GM23248 (cell line): ENCODE measurements at regions not wholly inside any gene's neighbourhood (a gene's known extent, or its start where the extent isn't known, plus 50 kb on each side); places are given as distances from the start of the nearest gene placed in this dataset.

Source experiments
- DNase-seq: peaks from one replicate; pipeline ENCODE4 v3.0.0-alpha.2; 2015
- H2AFZ ChIP-seq: fragments of 200-600 bp; sonication (generic); 2 replicates; pipeline ENCODE4 v1.6.1; 2016; ENCODE audit warnings: antibody characterized with exemption
- H3F3A ChIP-seq: fragments of 200-600 bp; sonication (generic); 2 replicates; pipeline ENCODE4 v1.6.1; 2016; ENCODE audit warnings: mild to moderate bottlenecking, antibody characterized with exemption, mixed run types; ENCODE audit not compliant: insufficient read depth
- H3K27ac ChIP-seq: fragments of 200-600 bp; sonication (generic); 2 replicates; pipeline ENCODE4 v1.5.1; 2016; ENCODE audit warnings: mild to moderate bottlenecking
- H3K27me3 ChIP-seq: fragments of 200-600 bp; sonication (generic); replicated peaks from 2 replicates; pipeline ENCODE4 v1.6.1; 2016; ENCODE audit warnings: mild to moderate bottlenecking; ENCODE audit not compliant: insufficient read depth
- H3K36me3 ChIP-seq: fragments of 200-600 bp; sonication (generic); 2 replicates; pipeline ENCODE4 v1.6.1; 2016; ENCODE audit warnings: low read depth, mild to moderate bottlenecking
- H3K4me1 ChIP-seq: fragments of 200-600 bp; sonication (generic); 2 replicates; pipeline ENCODE4 v1.6.1; 2016; ENCODE audit warnings: mild to moderate bottlenecking; ENCODE audit not compliant: insufficient read depth
- H3K4me2 ChIP-seq: fragments of 200-600 bp; sonication (generic); one replicate; pipeline ENCODE4 v1.6.1; 2016; ENCODE audit warnings: mild to moderate bottlenecking; ENCODE audit not compliant: unreplicated experiment
- H3K4me3 ChIP-seq: fragments of 200-600 bp; sonication (generic); 2 replicates; pipeline ENCODE4 v1.5.1; 2016; ENCODE audit warnings: mild to moderate bottlenecking
- H3K79me2 ChIP-seq: fragments of 200-600 bp; sonication (generic); 2 replicates; pipeline ENCODE4 v1.6.1; 2016; ENCODE audit warnings: mild to moderate bottlenecking; ENCODE audit not compliant: insufficient read depth
- H3K9ac ChIP-seq: fragments of 200-600 bp; sonication (generic); 2 replicates; pipeline ENCODE4 v1.6.1; 2016; ENCODE audit warnings: mild to moderate bottlenecking
- H3K9me2 ChIP-seq: fragments of 200-600 bp; sonication (generic); 2 replicates; pipeline ENCODE4 v1.6.1; 2016; ENCODE audit warnings: mixed run types, mild to moderate bottlenecking, moderate library complexity; ENCODE audit not compliant: insufficient read depth
- H3K9me3 ChIP-seq: fragments of 200-600 bp; sonication (generic); one replicate; pipeline ENCODE4 v1.6.1; 2017; ENCODE audit warnings: low read depth
- H4K20me1 ChIP-seq: fragments of 200-600 bp; sonication (generic); 2 replicates; pipeline ENCODE4 v1.6.0; 2016; ENCODE audit not compliant: insufficient read depth
- EZH2 ChIP-seq: fragments of 200-600 bp; sonication (generic); IDR thresholded peaks from 2 replicates; pipeline ENCODE4 v1.6.1; 2018; ENCODE audit warnings: antibody characterized with exemption, mild to moderate bottlenecking; ENCODE audit not compliant: insufficient read depth, poor library complexity, severe bottlenecking
- EZH2phosphoT487 ChIP-seq: fragments of 200-600 bp; sonication (generic); IDR thresholded peaks from 2 replicates; pipeline ENCODE4 v1.6.1; 2018; ENCODE audit warnings: antibody characterized with exemption, moderate library complexity, mild to moderate bottlenecking, low read depth; ENCODE audit not compliant: insufficient read depth
- WGBS, 2 experiments: methylation state at CpG; one replicate each; pipeline ENCODE4 v1.1.6; 2015 to 2017; ENCODE audit warnings: low lambda C conversion rate in 2 of 2, low coverage in 1 of 2; ENCODE audit errors: missing lambda C conversion rate in 2 of 2; 5-methylcytosine and 5-hydroxymethylcytosine counted together
- in situ Hi-C: fragments of 300-500 bp; cut with MboI; formaldehyde crosslinking; loops from 2 replicates; pipeline ENCODE4 v1.15.0; 2020

DNA sequence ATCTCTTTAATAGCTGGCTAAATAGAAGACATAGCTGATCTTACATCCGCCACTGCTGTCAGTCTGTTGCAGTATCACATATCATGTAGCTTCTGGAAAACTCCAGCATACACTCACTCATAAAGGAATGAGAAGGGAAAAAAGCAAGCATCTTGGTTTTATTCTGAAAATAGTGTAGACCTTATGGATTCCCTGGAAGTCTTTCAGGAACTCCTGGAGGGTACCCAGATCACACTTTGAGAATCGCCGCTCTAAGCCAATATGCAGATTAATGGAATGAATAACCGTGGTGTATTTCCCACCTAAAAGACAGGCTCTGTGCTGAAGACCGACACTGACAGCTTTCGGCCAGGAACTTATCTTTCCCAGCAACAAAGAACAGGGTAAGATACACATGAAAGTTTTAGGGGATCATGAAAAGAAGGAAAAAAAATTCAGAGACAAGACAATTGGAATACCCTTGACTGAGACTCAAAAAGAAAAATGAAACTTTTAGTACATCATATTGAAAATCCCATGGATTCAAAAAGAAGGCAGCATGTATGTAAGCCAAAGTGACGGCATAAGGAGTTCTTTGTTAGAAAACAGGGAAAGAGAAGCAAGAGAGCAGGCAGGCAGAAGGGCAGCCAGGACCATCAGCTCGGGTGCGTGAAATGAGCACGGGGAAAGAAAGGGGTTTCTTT lies 56.4 kb upstream of the SEC11C start:
- H3K79me2 ChIP-seq = no peaks in the 10 kb centered on the region
- H4K20me1 ChIP-seq = no peaks in the 10 kb centered on the region
- no peak overlapping the region for H3K4me3 ChIP-seq
- no peak overlapping the region for H3K9ac ChIP-seq
- H3K9me3 ChIP-seq = no peaks in the 10 kb centered on the region
- H3K9me2 ChIP-seq = no peaks in the 10 kb centered on the region
- no peaks in the 10 kb centered on the region for H3F3A ChIP-seq
- in situ Hi-C loops = no loop called here
- no peak overlapping the region for H3K27ac ChIP-seq
- 60 to 70% methylated on average over 10 of the region's 10 CpGs for WGBS, 2 experiments
- H3K27me3 ChIP-seq = peaks cover 20% of the 10 kb centered on the region; the same call in 1 of the 2 replicates
- H2AFZ ChIP-seq = no peak overlapping the region
- peaks cover 12% of the 10 kb centered on the region; the same call in 1 of the 2 replicates for H3K4me1 ChIP-seq
- no peak overlapping the region for H3K4me2 ChIP-seq
- no peaks in the 10 kb centered on the region for H3K36me3 ChIP-seq
- TF ChIP-seq EZH2 (no peak), EZH2phosphoT487 (no peak)
- DNase-seq = no peak

DNA sequence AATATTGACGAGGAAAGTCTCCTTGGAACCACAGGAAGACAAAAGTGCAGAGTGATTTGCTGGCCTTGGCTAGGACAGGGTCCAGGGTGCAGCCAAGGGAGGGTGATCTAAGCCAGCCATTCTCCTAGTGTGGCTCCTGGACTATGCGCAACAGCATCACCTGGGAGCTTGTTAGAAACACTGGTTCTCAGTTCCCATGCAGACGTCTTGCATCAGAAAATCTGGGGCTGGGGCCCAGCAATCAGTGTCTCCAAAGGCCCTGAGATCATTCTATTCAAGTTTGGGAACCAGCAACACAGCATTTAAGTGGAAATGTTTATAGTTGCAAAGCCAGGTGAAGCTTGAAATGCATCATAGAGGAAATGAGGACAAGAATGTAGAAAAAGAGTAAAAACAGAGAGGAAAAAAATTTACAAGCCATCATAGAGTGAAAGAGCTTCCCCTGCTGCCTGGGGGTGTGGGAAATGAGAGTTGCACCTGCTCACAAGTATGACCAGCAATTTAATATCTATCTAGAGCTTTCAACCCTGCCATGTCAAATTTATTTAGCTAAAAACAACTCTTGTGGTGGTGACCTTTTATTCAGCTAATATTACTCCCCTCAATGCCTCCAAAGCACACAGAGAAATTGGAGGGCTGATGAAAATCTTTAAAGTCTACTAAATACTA lies 54.4 kb upstream of the SEC11C start:
- Histone ChIP-seq H3K4me1 (peaks cover 12% of the 10 kb centered on the region; the same call in 1 of the 2 replicates), H3K27ac (no peak overlapping the region), H3F3A (no peaks in the 10 kb centered on the region), H3K9me2 (no peaks in the 10 kb centered on the region), H3K79me2 (no peaks in the 10 kb centered on the region), H3K36me3 (no peaks in the 10 kb centered on the region), H4K20me1 (no peaks in the 10 kb centered on the region), H3K27me3 (peaks cover 12% of the 10 kb centered on the region), H2AFZ (no peak overlapping the region), H3K9ac (no peak overlapping the region), H3K4me3 (no peak overlapping the region), H3K4me2 (no peak overlapping the region), H3K9me3 (no peaks in the 10 kb centered on the region)
- DNase-seq = no peak
- in situ Hi-C loops = no loop called here
- WGBS, 2 experiments = 77 to 84% methylated on average over 3 of the region's 3 CpGs
- TF ChIP-seq EZH2phosphoT487 = no peak

DNA sequence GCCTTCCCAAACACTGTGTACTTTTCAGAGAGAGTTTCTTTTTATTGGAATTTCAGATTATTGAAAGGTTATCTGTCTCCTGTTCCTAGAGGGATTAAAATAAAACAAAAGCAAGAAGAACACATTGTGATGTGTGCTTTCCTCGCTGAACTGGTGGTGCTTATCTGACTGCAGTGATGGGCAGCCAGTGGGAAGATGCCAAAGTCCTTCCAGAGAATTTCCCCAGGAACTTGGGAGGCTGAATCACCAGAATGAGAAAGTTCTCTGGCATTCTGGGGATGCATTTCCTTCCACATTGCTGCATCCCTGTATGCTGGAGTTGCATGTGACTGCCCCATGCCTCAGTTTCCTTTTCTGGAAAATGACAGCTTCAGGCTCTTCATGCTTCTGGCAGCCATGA lies 53.9 kb upstream of the SEC11C start:
- WGBS, 2 experiments = 20 to 25% methylated on average over 1 of the region's 1 CpG
- Histone ChIP-seq H3K4me2 (peak overlapping the region; percentile 21), H3K9me2 (no peaks in the 10 kb centered on the region), H3K4me3 (no peak overlapping the region), H3K9ac (no peak overlapping the region), H4K20me1 (no peaks in the 10 kb centered on the region), H3F3A (no peaks in the 10 kb centered on the region), H3K27me3 (peaks cover 16% of the 10 kb centered on the region), H3K36me3 (no peaks in the 10 kb centered on the region), H3K4me1 (peaks cover 12% of the 10 kb centered on the region; the same call in 1 of the 2 replicates), H3K9me3 (no peaks in the 10 kb centered on the region), H3K27ac (no peak overlapping the region), H2AFZ (no peak overlapping the region), H3K79me2 (no peaks in the 10 kb centered on the region)
- DNase-seq = peak; percentile 64
- no peak for TF ChIP-seq EZH2phosphoT487
- no peak for TF ChIP-seq EZH2
- in situ Hi-C loops = no loop called here

DNA sequence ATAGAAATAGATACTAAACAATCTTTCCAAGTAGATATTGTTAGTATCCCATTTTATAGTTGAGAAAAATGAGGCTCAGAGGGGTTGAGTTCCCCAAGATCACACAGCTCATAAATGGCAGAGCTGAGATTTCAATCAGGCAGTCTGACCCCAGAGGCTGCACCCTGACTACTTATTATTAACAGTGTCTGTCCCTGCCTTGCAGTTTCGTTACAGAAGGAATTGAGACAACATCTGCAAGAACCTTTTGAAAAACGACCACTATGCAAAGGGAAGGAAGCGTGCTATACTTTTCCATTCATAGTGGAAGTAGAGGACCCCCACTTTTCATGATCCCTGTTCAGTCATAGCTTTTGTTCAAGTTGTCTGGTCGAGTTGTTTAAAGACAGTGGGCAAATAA lies 53.2 kb upstream of the SEC11C start:
- in situ Hi-C loops = no loop called here
- Histone ChIP-seq H3K4me3 (no peak overlapping the region), H3K9me3 (no peaks in the 10 kb centered on the region), H3K79me2 (no peaks in the 10 kb centered on the region), H2AFZ (no peak overlapping the region), H4K20me1 (no peaks in the 10 kb centered on the region), H3K27ac (no peak overlapping the region), H3K9ac (no peak overlapping the region), H3K36me3 (no peaks in the 10 kb centered on the region), H3K9me2 (no peaks in the 10 kb centered on the region), H3K27me3 (peaks cover 22% of the 10 kb centered on the region), H3F3A (no peaks in the 10 kb centered on the region), H3K4me1 (peaks cover 12% of the 10 kb centered on the region; the same call in 1 of the 2 replicates), H3K4me2 (no peak overlapping the region)
- TF ChIP-seq EZH2 = no peak
- TF ChIP-seq EZH2phosphoT487 = no peak
- WGBS, 2 experiments = 86 to 88% methylated on average over 4 of the region's 4 CpGs
- no peak for DNase-seq
